ENCODE measurements at regions not wholly inside any gene's neighbourhood (a gene's known extent, or its start where the extent isn't known, plus 50 kb on each side); places are given as distances from the start of the nearest gene placed in this dataset.
A peak's percentile ranks its signal among the peaks of the same experiment; 100 is the strongest.

- H3K27ac ChIP-seq (ENCODE audit: low read depth, low read length): no peak overlapping the region
- 80 to 91% methylated on average over 1 to 8 of the region's 9 CpGs for WGBS, 2 experiments (ENCODE audit: insufficient coverage in 1 of 2, insufficient read length in 1 of 2)
- H3K27ac Mint-ChIP-seq: no peak overlapping the region
These were observed 400.7 kb downstream of the NUAK1 start for GRCh38 chr12:105738051-105738450.

GRCh38 chr12:105740369-105740768 lies 398.4 kb downstream of the NUAK1 start:
- H3K4me3 Mint-ChIP-seq: no peak overlapping the region
- H3K36me3 Mint-ChIP-seq (ENCODE audit: low read depth): no peaks in the 10 kb centered on the region
- H3K4me3 ChIP-seq (ENCODE audit: low read length): no peak overlapping the region
- no peaks in the 10 kb centered on the region for H3K27me3 ChIP-seq (ENCODE audit: control insufficient read depth, insufficient read depth, low read length, poor library complexity, severe bottlenecking)
- 20 to 40% methylated on average over 1 to 2 of the region's 2 CpGs for WGBS, 2 experiments (ENCODE audit: insufficient coverage in 1 of 2, insufficient read length in 1 of 2)
- H3K27ac Mint-ChIP-seq: no peak overlapping the region
- peaks cover 40% of the 10 kb centered on the region for H3K4me1 Mint-ChIP-seq
- H3K36me3 ChIP-seq (ENCODE audit: control insufficient read depth, insufficient read depth, low read length): no peaks in the 10 kb centered on the region
- H3K27me3 Mint-ChIP-seq (ENCODE audit: insufficient read depth): peaks cover 7% of the 10 kb centered on the region
- H3K9me3 ChIP-seq (ENCODE audit: control insufficient read depth, low read length): no peaks in the 10 kb centered on the region
- peak; percentile 71 for DNase-seq
- H3K4me1 ChIP-seq (ENCODE audit: control insufficient read depth, insufficient read depth, low read length): peaks cover 25% of the 10 kb centered on the region
- TF ChIP-seq CTCF (conservative IDR thresholded peaks at IDR 0.05): no peak
- no peak overlapping the region for H3K9ac ChIP-seq (ENCODE audit: extremely low read depth, low read length, poor library complexity, severe bottlenecking)
- no peaks in the 10 kb centered on the region for H3K9me3 Mint-ChIP-seq
- peak overlapping the region; percentile 80 for H3K27ac ChIP-seq (ENCODE audit: low read depth, low read length)

More at GRCh38 chr12:105738051-105738450, 400.7 kb downstream of the NUAK1 start:
- no peaks in the 10 kb centered on the region for H3K9me3 Mint-ChIP-seq
- Histone ChIP-seq H3K9me3 (ENCODE audit: control insufficient read depth, low read length) (no peaks in the 10 kb centered on the region), H3K9ac (ENCODE audit: extremely low read depth, low read length, poor library complexity, severe bottlenecking) (no peak overlapping the region), H3K36me3 (ENCODE audit: control insufficient read depth, insufficient read depth, low read length) (no peaks in the 10 kb centered on the region), H3K4me3 (ENCODE audit: low read length) (no peak overlapping the region), H3K27me3 (ENCODE audit: control insufficient read depth, insufficient read depth, low read length, poor library complexity, severe bottlenecking) (no peaks in the 10 kb centered on the region), H3K4me1 (ENCODE audit: control insufficient read depth, insufficient read depth, low read length) (peaks cover 17% of the 10 kb centered on the region)
- H3K4me3 Mint-ChIP-seq: no peak overlapping the region
- TF ChIP-seq CTCF (conservative IDR thresholded peaks at IDR 0.05): no peak
- no peak for DNase-seq
- H3K27me3 Mint-ChIP-seq (ENCODE audit: insufficient read depth): peaks cover 7% of the 10 kb centered on the region
- H3K4me1 Mint-ChIP-seq: peaks cover 25% of the 10 kb centered on the region
- H3K36me3 Mint-ChIP-seq (ENCODE audit: low read depth): no peaks in the 10 kb centered on the region

GRCh38 chr12:105740970-105741725 lies 397.6 kb downstream of the NUAK1 start:
- no peak overlapping the region for H3K9ac ChIP-seq (ENCODE audit: extremely low read depth, low read length, poor library complexity, severe bottlenecking)
- no peak for DNase-seq
- TF ChIP-seq CTCF (conservative IDR thresholded peaks at IDR 0.05): no peak
- peaks cover 38% of the 10 kb centered on the region for H3K4me1 Mint-ChIP-seq
- 72 to 81% methylated on average over 7 to 9 of the region's 9 CpGs for WGBS, 2 experiments (ENCODE audit: insufficient coverage in 1 of 2, insufficient read length in 1 of 2)
- H3K36me3 Mint-ChIP-seq (ENCODE audit: low read depth): no peaks in the 10 kb centered on the region
- no peak overlapping the region for H3K4me3 Mint-ChIP-seq
- no peaks in the 10 kb centered on the region for H3K36me3 ChIP-seq (ENCODE audit: control insufficient read depth, insufficient read depth, low read length)
- H3K27ac ChIP-seq (ENCODE audit: low read depth, low read length): peak overlapping the region; percentile 80
- no peak overlapping the region for H3K27ac Mint-ChIP-seq
- no peaks in the 10 kb centered on the region for H3K27me3 ChIP-seq (ENCODE audit: control insufficient read depth, insufficient read depth, low read length, poor library complexity, severe bottlenecking)
- H3K9me3 ChIP-seq (ENCODE audit: control insufficient read depth, low read length): no peaks in the 10 kb centered on the region
- H3K27me3 Mint-ChIP-seq (ENCODE audit: insufficient read depth): peaks cover 7% of the 10 kb centered on the region
- H3K4me3 ChIP-seq (ENCODE audit: low read length): no peak overlapping the region
- no peaks in the 10 kb centered on the region for H3K9me3 Mint-ChIP-seq
- H3K4me1 ChIP-seq (ENCODE audit: control insufficient read depth, insufficient read depth, low read length): peaks cover 22% of the 10 kb centered on the region

Data from endodermal cell (in vitro differentiated cells).